ENCODE measurements at regions not wholly inside any gene's neighbourhood (a gene's known extent, or its start where the extent isn't known, plus 50 kb on each side); places are given as distances from the start of the nearest gene placed in this dataset.

DNA sequence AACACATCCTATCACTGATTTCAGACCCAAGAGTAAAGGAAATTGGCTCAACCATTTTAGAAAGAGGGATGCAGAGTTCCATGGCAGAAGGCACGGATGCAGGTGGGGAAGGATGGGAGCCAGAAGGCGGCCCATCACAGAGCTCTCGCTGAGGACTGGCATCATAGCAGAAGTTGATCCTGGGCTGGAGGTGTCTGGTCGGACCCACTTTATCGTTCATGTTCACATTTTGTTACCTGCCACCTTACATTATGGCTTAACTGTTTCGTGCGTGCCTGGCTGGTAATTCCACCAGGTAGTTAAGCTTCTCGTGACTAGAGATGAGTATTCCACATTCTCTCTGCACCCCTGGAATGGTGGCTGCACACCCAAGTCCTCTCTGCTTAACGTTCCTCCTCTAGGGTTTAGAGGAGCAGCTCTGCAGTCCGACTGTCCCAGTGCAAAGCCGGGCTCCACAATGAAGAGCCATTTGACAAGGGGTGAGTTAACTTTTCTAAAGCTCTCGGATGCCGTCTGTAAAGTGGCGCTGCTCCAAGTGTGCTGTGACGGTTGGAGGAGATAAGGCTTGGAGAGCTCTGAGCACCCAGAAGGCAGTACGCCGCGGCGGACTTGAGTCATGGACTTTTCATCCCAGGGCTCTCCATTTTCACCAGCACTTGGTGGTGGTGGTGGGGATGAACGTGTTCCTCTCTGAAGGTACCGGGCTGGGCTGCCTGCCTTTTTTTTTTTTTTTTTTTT, 157.1 kb upstream of the SHH start:
- TF ChIP-seq POLR2AphosphoS5 (IDR thresholded peaks at IDR 0.05): no peak
- no peak for TF ChIP-seq CTCF (IDR thresholded peaks at IDR 0.05)
